HG02938 (cell line): ENCODE measurements at regions not wholly inside any gene's neighbourhood (a gene's known extent, or its start where the extent isn't known, plus 50 kb on each side); places are given as distances from the start of the nearest gene placed in this dataset.
"Not testable (repeated sequence)": the region's sequence is repeated elsewhere in the genome, so short reads cannot be mapped to it uniquely, and the experiment has no call there.

Experiments
- ATAC-seq: cut with Tn5 transposase; IDR thresholded peaks from one replicate; pipeline ENCODE4 v1.9.1; 2021; ENCODE audit warnings: mild to moderate bottlenecking, moderate library complexity; ENCODE audit not compliant: unreplicated experiment

DNA sequence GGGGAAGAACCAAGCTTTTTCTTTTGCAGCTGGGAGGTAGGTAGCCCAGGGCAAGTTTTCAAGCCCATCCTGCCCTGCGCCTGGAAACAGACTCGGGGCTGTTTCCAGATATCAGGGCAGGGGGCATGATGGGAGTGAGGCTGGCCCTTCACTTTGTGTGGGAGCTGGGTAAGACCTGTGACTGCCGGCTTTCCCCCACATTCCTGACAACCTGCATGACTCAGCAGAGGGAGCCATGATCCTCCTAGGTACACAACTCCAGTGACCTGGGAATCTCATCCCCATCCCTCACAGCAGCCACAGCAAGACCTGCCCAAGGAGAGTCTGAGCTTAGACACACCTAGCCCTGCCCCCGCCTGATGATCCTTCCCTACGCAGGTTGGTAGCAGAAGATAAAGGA lies 280.8 kb downstream of the SOX4 start:
- ATAC-seq = no peak

DNA sequence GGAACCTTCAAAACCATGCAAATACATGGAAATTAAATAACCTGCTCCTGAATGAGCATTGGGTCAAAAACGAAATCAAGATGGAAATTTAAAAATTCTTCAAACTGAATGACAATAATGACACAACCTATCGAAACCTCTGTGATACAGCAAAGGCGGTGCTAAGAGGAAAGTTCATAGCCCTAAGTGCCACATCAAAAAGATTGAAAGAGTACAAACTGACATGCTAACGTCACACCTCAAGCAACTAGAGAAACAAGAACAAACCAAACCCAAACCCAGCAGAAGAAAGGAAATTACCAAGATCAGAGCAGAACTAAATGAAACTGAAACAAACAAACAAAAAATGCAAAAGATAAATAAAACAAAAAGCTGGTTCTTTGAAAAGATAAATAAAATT lies 283.5 kb downstream of the SOX4 start:
- not testable (repeated sequence) for ATAC-seq

DNA sequence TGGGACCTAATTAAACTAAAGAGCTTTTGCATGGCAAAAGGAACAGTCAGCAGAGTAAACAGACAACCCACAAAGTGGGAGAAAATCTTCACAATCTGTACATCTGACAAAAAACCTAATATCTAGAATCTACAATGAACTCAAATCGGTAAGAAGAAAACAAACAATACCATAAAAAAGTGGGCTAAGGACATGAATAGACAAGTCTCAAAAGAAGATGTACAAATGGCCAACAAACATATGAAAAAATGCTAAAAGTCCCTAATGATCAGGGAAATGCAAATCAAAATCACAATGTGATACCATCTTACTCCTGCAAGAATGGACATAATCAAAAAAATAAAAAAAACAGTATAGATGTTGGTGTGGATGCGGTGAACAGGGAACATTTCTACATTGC lies 286.7 kb downstream of the SOX4 start:
- not testable (repeated sequence) for ATAC-seq

DNA sequence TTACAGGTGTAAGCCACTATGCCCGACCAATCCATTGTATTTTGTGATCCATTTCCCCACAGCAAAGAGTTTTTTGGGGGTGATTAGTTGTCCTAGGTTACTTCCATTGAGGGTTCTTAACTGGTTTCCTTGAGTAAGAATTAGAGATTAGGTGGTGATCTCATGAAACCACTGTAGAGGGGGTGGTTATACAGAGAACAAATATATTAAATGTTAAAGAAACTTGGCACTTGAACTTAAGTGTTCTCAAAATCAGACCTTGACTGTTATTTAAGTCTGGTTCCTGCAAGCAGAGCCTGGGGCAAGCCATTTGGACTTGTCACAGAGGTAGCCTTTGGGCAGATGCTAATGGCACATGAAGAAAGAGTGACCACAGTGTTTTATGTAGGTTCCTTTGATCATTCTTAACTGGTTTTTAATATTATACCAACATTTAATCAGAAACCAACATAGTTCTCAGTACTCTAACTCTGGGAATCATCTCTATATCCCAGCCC lies 288.5 kb downstream of the SOX4 start:
- ATAC-seq = no peak

DNA sequence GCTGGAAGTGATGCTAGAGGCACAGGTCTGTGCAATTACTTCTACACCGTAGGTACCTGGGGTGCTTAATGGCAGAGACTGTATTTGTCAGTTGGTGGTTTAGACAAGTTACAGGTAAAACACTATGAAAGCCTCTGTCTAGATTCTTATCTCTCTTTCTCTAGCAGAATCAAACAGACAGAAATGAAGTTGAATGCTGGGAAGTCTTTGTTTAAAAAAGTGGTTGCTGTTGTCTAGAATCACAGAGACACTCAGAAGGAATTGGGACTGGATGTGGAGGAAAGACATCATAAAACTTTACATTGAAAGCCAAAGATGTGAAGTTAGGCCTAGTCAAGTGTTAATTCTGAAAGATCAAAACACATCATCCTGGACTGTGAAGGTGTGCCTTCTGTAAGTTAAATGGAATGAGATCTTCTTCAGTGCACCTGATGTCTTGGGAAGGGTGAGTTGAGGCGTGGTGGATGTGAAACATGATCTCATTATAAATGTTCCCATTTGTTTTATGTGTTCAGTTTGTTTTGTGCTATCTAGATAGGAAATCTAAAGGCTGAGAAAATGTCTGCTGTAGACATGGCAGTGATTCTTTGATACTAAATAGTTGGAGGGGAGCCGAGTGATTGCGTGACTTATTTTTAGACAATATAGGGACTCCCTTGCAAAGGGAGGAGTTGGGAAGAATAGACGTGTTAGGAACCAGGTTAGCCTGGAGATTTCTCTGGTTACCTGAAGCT lies 290.2 kb downstream of the SOX4 start:
- ATAC-seq = no peak

DNA sequence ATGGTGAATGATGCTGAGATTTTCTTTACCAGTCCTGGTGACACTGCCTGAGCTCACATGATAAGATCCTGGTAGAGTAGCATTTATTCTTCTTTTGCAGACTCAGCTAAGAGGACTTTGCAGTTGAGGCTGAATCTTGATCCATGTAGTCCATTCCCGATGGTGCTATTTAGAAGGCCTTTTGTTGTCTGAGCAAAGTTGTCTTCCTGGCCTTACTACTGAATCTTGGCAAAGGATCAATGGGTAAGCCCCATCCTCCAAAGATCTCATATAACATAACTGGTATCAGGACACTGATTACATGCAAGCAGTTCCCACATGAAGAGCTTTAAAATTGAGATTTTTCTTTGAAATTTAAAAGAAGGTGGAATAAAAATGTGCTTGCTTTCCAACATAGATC lies 291.6 kb downstream of the SOX4 start:
- ATAC-seq = no peak

DNA sequence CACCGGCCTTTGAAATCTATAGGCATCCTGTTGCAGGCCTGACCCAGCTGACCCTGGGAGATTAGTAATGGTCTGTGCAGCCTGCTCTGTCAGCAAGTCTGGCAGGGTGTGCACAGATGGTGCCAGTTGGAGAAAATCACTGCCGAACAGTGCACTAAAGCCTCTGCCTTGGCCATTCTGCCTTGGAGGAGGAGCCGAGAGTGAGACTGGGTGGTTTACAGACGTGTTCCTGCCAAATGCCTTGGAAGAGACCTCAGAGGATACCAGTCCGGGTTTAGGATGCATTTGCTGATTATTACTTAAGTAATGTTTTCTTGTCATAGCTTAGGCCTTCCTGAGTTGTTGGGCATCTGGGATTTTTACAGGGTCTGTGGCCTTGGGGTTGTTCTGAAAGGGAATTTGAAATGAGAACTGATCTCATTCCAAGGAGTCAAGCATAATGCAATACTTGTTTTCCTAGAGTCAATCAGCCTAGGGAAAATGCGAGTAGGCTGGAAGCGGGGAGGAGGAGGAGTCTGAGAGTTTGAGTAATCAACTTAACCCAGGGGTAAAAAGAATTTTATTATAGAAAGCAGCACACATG lies 292.1 kb downstream of the SOX4 start:
- ATAC-seq = no peak

DNA sequence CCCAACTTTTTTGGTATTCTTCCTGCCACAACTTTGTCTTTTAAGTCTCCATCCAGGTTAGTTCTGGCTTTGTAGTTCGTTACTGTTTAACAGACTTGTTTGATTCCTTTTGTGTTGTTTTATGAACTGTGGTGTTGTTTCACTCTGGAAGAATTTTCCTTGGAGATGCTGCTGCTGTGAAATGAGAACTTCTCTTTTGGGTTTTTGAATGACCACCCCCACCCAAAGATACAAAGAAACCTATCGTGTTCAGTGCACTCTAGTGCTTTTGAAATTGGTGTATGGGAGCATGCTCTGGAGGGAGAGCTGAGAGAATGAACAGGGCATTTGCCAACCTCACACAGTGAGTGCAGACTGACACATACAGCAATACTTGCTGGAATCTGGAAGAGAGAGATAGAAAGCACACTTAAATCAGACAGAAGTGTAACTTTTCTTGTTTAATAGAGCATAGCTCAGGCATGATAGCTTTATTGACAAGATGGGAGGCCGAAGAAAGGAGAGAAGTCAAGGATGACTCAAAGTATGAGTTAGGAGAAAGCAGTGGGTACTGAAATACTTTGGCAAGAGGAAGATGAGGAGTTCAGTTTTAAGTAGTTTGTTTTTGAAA lies 293.1 kb downstream of the SOX4 start:
- ATAC-seq = no peak

DNA sequence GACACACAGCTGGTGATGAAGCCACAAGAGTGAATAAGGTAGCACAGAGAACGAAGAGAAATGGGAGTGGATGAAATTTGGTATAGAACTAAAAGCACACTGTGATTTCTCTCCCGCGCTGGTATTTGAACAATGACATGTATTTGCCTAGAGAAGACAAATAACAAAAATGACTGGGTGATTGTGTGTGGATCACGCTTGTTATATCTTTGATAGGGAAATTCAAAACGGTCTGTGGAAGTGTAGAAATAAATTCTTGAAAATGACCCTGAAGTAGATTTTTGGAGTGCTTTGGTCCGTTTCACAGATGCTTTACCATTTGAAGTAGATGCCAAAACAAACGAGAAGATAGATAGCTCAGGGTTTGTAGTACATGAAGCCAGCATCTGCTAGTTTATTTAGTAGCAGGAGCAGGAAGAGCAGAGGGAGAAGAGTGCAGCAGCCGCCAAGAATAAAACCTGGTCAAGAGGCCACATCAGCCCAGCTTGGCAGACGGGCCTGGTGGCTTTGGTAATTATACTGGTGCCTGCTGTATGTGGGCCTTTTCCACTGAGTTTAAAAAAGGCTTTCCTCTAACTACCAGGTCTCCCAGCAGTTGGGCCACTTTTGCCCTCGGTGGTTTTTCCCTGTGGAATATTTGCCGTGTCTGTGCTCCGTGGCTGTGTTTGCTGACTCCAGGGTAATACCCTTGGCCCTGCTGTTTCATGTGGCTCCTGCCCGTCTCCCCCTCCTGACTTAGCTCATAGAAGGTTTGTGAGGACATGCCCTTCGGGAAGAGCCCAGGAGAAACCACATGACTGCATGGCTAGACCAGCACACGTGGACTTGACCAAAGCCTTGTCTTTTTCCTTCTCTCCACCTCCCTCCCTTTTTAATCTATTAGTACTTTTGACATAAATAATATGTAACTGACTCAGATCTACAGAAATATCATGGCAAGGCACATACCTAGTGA lies 294.0 kb downstream of the SOX4 start:
- ATAC-seq = no peak

DNA sequence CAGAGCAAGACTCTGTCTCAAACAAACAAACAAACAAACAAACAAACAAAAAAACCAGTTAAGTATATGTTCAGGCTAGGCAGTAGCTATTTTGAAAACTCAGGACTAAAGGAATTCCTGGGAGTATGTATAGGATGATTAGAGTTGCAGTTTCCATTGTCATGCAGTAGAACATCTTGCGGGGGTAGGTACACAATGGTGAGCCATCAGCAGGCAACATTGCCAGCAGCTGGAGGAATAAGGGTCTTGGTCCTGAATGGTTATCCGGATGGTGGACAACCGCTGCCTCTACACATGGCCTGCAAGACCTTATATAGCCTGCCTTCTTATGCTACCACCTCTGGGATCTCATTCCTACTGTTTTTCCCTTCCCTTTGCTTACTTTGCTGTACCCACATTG lies 297.5 kb downstream of the SOX4 start:
- ATAC-seq = no peak

DNA sequence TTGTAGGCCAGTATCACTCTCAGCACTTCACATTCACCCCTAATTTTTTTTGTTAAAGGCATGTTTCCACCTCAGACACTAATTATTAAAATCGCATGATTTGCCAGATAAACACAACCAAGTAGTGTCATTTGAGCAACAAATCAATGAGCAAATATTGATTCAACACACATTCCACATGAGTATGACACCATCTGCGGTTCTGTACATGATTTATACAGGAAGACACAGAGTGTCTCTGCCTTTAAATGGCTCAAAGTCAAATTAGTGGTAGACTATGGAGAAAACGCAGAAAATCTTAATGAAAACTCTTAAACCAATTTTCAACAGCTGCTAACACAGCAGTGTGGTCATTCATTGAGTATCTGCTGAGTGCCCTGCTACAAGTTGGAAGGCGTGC lies 300.2 kb downstream of the SOX4 start:
- no peak for ATAC-seq

DNA sequence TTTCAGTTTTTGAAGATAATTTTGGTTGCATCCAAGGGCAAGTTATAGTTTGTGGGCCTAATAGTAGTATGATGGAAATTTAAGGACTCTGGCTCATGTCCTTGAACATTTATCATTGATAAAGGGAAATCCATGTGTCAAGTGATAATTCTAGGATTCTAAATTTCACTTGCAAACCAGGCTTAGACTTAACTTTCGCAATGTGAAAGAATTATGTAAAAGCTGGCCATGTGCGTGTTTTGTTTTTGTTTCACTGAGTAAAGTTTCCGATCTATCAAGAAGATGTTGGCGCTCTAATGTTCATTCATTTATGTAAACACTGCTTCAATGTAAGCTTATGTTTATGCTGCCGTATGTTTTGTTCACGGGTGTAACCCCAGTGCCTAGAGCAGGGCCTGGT lies 302.0 kb downstream of the SOX4 start:
- ATAC-seq = no peak

DNA sequence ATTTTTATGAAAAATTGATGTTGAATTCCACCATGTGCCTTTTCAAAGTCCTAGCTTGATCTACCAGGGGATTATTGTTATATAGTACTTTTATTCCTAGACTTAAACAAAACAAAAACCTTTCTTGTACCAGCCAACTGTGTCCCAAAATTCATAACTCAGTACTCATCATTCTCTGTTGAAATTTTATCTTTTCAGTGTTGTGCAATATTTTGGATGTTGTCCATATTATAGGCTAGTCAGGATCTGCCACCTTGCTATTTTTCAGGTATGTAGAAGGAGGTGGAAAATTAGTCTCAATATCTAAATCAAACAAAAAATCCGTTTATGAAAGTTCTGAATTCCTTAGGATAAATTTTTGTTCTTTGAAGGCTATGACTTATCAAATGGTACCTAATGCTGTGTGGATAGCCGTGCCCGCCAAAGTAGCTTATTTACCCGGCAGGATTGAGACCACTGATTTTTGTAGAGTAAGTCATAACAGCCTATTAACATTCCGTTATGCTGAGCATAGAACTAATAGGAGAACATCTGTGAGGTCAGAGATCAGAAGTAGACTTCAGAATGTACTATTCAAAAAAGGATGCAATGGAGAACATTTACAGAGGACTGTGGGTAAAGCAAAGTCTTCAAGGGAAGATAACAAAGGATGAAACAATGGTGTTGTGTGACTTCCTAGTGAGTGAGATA lies 304.7 kb downstream of the SOX4 start:
- no peak for ATAC-seq

DNA sequence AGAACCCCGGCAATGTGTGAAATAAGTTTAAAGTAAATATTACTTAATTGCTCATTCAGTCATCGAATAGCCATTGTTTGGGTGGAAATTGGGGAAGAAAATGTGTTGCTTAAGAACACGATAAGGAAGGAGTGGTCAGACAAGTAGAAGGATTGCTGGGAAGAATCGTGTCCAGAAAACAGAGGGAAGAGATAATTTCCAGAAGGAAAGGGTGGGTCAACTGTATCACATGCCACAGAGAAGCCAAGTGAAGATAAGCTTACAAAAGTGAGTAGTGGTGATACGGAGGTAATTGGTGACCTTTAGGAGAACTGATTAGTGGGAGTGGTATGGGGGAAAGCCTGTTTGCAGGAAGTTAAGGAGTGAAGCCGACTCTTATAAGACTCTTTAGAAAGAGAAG lies 306.2 kb downstream of the SOX4 start:
- ATAC-seq = no peak

DNA sequence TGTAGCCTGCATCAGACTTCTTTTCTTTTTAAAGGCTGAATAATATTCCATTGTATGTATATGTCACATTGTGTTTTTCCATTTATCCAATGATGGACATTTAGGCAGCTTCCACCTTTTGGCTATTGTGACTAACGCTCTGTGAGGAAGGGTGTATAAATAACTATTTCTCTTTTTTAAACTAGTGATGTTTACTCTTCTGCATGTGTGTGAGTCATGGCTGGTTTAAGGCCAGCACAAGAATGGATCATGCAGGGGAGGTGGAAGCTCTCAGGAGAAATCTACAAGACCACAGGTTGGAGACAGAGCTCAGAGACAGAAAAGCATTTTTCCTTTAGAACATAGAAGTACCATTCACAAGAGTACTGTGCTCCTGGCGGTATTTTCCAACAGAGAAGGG lies 307.2 kb downstream of the SOX4 start:
- no peak for ATAC-seq

DNA sequence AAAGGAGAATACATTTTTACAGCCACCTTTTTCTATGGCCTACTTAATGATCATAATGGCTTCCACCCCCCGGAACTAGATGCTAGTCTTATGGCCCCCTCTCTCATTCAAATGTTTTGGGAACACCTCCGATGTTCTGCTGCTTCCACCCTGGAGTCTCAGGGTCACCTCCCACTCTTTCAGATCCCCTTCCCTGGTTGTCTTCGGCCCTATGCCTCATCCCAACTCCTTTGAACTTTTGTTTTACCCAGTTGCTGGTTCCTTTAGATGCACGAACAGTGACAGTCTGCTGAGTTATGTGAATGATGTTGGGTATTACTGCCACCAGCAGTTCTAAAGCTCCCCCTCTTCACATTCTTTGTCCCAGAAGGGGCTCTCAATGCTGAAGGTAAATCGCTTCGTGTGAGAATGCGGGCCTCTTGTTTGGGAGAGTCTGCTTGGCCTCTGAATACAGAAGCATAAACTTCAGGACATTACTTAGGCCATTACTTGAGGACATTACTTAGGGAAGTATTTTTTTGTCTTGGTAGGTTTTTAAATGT lies 309.1 kb downstream of the SOX4 start:
- no peak for ATAC-seq

DNA sequence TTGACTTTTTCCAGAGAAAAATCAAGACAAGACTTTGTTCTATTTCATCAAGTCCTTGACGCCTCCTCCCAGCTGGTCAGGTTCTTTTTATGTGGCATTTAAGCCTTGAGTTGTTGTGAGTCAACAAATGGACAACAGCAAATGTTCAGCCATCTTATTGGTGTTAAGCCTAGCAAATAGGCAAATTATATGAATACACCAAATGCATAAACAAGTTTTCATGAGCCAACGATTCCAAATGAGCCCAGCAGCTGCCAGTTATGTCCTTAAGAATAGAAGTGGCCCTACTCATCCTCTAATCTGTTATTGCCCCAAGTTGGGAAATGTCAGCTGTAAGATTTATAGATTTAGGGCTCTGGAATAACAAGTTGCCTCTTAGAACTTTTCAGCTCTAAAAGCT lies 312.0 kb downstream of the SOX4 start:
- ATAC-seq = no peak

DNA sequence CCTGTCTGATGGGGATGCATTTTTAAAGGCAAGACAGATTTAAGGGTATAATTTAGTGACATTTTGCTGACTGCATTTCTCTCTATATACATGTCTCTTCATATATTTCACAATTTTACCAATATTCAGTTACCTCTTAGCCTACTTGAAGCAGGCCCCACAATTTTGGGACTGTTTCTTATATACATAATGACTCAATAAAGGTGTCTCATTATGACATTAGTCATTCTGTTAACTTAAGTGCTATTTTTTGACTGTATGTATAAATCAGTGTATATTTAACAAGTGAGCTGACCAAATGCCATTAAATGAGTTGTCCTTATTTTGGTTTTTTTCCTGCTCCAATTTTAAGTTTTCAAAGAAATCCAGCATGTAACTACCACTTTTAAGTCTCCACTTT lies 313.3 kb downstream of the SOX4 start:
- no peak for ATAC-seq

DNA sequence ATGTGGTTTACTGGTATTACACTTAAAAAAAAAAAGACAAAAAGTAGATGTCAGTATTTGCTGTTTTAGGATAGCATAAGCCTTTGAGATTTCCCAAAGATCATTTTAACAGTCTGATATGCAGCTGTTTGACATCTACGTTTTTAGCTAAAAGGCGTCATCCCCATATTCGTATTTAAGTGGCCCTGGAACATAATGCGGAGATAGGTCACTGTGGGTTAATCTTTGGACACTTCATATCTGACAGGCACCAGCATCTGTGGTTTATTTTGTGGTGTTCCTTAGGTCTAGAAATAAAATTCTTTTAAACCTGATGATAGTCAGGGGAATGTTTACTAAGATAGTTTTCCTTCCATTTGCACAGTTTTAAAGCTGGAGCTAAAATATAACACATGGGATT lies 313.7 kb downstream of the SOX4 start:
- ATAC-seq = no peak

DNA sequence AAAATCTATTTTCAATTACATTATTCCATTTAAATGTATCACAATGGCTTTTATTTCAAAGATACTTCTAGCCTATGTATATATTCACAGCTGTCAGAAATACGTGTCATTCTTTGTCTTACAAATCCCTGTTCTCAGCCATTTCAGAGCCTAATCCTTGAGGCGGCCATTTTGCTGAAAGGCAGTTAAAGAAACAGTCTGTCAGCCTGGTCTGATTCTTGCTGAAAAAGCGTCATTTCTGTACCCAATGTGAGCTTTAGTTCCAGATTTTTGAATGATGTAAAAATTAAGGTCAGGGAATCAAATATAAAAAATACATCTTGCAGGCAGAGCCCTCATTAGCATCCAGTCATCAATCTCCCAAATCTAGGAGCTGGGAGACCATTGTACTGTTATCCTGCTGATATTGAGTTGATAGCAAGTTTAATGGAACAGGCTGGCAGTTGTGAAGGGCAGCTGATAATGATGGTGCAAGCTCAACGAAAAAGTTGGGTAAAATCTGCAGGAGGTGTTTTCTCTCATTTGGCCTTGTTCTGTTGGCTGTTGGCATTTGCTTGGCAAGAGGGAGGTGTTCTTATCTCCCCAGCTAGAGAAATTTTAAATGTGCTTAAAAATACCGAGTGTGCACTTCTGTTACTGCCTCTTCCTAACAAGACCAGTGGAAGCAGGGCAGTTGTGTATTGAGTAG lies 314.8 kb downstream of the SOX4 start:
- ATAC-seq = no peak
